BJ (cell line): ENCODE measurements at regions not wholly inside any gene's neighbourhood (a gene's known extent, or its start where the extent isn't known, plus 50 kb on each side); places are given as distances from the start of the nearest gene placed in this dataset.
"Not testable (repeated sequence)": the region's sequence is repeated elsewhere in the genome, so short reads cannot be mapped to it uniquely, and the experiment has no call there.

Experiments
- CTCF ChIA-PET: fragments of 350-600 bp; formaldehyde crosslinking; extraction: SDS; loops from one replicate; lab custom pipeline; 2021; ENCODE audit warnings: antibody characterized with exemption, inconsistent platforms; lab: Yijun Ruan, JAX
- POLR2A ChIA-PET: fragments of 300-600 bp; sonication (Branson Sonifier 250); formaldehyde crosslinking; extraction: SDS; loops from one replicate; lab custom pipeline; 2021; ENCODE audit warnings: antibody characterized with exemption; lab: Charles Lee
- DNase-seq: peaks from one replicate; pipeline ENCODE4 v3.0.0-alpha.2; 2011; ENCODE audit warnings: low read depth
- H3K27me3 ChIP-seq: 2 replicates; pipeline ENCODE4 v1.6.0; 2011; ENCODE audit warnings: low read length; ENCODE audit not compliant: control insufficient read depth, insufficient read depth
- H3K36me3 ChIP-seq: 2 replicates; pipeline ENCODE4 v1.5.1; 2011; ENCODE audit warnings: low read length; ENCODE audit not compliant: control insufficient read depth, insufficient read depth
- H3K4me3 ChIP-seq: 2 replicates; pipeline ENCODE4 v1.5.1; 2011; ENCODE audit warnings: low read depth, mild to moderate bottlenecking, control low read depth, low read length
- TF ChIP-seq, protein P1 (sequence below): IDR thresholded peaks from 2 replicates; pipeline ENCODE4 v1.5.1; 2011; ENCODE audit warnings: low read depth, mild to moderate bottlenecking, control low read depth, inconsistent platforms, low read length, moderate library complexity; ENCODE audit not compliant: insufficient read depth

GRCh38 chrX:33908074-33908473 lies 224.0 kb downstream of the FAM47A start:
- Histone ChIP-seq H3K36me3 (no peaks in the 10 kb centered on the region), H3K4me3 (no peak overlapping the region), H3K27me3 (no peaks in the 10 kb centered on the region)
- DNase-seq, result no peak
- TF ChIP-seq, protein P1, sequence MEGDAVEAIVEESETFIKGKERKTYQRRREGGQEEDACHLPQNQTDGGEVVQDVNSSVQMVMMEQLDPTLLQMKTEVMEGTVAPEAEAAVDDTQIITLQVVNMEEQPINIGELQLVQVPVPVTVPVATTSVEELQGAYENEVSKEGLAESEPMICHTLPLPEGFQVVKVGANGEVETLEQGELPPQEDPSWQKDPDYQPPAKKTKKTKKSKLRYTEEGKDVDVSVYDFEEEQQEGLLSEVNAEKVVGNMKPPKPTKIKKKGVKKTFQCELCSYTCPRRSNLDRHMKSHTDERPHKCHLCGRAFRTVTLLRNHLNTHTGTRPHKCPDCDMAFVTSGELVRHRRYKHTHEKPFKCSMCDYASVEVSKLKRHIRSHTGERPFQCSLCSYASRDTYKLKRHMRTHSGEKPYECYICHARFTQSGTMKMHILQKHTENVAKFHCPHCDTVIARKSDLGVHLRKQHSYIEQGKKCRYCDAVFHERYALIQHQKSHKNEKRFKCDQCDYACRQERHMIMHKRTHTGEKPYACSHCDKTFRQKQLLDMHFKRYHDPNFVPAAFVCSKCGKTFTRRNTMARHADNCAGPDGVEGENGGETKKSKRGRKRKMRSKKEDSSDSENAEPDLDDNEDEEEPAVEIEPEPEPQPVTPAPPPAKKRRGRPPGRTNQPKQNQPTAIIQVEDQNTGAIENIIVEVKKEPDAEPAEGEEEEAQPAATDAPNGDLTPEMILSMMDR, result no peak
- ChIA-PET CTCF (interaction anchor here (0.9 kb wide), 1 partner anchor 9 kb away, joined by 3 read pairs; no protein-coding TSS in a partner anchor), POLR2A (no interaction called here)

DNA sequence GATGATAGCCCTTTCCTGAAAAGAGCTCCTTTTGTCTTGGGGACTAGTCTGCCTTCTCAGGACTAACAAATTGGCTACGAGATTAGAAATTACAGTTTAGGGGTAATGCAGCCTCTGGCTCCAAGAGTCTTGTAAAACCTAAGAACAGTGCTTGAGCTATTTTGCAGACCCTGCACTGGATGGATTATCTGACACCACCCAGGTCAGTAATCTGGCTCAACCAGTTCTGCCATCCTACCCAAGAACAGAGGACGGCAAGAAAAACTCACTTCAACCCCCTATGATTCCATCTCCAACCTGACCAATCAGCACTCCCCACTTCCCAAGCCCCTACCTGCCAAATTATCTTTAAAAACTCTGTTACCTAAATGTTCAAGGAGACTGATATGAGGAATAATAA lies 225.1 kb downstream of the FAM47A start:
- no peak overlapping the region for H3K4me3 ChIP-seq
- no peak for DNase-seq
- TF ChIP-seq, protein P1, result no peak
- ChIA-PET POLR2A (no interaction called here), CTCF (interaction anchor here (0.9 kb wide), 1 partner anchor 10 kb away, joined by 3 read pairs; no protein-coding TSS in a partner anchor)
- no peaks in the 10 kb centered on the region for H3K36me3 ChIP-seq
- H3K27me3 ChIP-seq, result no peaks in the 10 kb centered on the region

GRCh38 chrX:33892670-33893069 lies 239.4 kb downstream of the FAM47A start:
- H3K4me3 ChIP-seq, result no peak overlapping the region
- CTCF ChIA-PET, result no interaction called here
- TF ChIP-seq, protein P1, result no peak
- no peaks in the 10 kb centered on the region for H3K36me3 ChIP-seq
- H3K27me3 ChIP-seq, result no peaks in the 10 kb centered on the region
- DNase-seq, result no peak
- POLR2A ChIA-PET, result no interaction called here

DNA sequence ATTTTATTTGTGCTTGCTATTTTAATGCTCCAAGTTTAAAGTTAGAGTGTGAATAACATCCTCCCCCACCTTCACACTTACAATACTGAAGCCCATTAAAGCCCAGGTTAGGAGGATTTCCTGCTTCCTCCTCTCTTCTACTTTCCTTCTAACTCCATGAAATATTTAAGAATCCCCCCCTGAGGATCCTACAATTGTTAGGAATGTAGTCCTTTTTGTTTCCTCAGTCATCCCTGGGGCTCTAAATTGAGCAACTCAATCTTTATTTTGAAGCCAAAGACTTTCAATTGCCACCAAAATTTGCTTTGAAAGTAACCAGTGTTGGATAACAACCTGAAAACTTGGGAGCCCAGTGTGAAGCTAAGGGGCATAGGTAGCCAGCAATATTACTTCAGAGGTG lies 276.9 kb downstream of the FAM47A start:
- no peaks in the 10 kb centered on the region for H3K27me3 ChIP-seq
- ChIA-PET POLR2A (no interaction called here), CTCF (no interaction called here)
- H3K36me3 ChIP-seq, result no peaks in the 10 kb centered on the region
- H3K4me3 ChIP-seq, result no peak overlapping the region
- no peak for DNase-seq
- TF ChIP-seq, protein P1, result no peak

DNA sequence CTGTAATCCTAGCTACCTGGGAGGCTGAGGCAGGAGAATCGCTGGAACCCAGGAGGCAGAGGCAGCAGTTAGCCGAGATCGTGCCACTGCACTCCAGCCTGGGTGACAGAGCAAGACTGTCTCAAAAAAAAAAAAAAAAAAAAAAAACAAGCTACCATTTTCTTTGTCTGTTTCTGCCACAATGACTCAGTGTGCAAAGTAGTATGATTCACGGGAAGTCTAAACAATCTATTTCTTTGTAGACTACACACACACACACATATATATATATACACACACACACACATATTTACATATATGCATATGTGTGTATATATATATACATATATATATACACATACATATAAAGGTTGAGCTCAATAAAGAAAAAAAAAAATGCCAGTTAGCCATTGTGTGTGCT lies 280.0 kb downstream of the FAM47A start:
- H3K4me3 ChIP-seq, CTCF ChIA-PET, H3K36me3 ChIP-seq, POLR2A ChIA-PET, H3K27me3 ChIP-seq, DNase-seq: not testable (repeated sequence)

GRCh38 chrX:33840176-33840575 lies 291.9 kb downstream of the FAM47A start:
- H3K27me3 ChIP-seq, result no peaks in the 10 kb centered on the region
- ChIA-PET POLR2A (no interaction called here), CTCF (no interaction called here)
- DNase-seq, result no peak
- no peak overlapping the region for H3K4me3 ChIP-seq
- no peaks in the 10 kb centered on the region for H3K36me3 ChIP-seq
- TF ChIP-seq, protein P1, result no peak
